NB4 (cell line): ENCODE measurements at regions not wholly inside any gene's neighbourhood (a gene's known extent, or its start where the extent isn't known, plus 50 kb on each side); places are given as distances from the start of the nearest gene placed in this dataset.

Source experiments
- POLR2A ChIP-seq: IDR thresholded peaks from 2 replicates; pipeline ENCODE4 v1.6.1; 2011; ENCODE audit warnings: mild to moderate bottlenecking; ENCODE audit not compliant: insufficient read length; ENCODE audit errors: extremely low read depth
- TF ChIP-seq, protein P1 (sequence below): IDR thresholded peaks from one replicate; pipeline ENCODE4 v1.5.1; 2012; ENCODE audit warnings: low read depth, low read length

GRCh38 chr1:38381256-38381655 is 334.7 kb upstream of the POU3F1 start:
- TF ChIP-seq POLR2A = no peak
- TF ChIP-seq, protein P1, sequence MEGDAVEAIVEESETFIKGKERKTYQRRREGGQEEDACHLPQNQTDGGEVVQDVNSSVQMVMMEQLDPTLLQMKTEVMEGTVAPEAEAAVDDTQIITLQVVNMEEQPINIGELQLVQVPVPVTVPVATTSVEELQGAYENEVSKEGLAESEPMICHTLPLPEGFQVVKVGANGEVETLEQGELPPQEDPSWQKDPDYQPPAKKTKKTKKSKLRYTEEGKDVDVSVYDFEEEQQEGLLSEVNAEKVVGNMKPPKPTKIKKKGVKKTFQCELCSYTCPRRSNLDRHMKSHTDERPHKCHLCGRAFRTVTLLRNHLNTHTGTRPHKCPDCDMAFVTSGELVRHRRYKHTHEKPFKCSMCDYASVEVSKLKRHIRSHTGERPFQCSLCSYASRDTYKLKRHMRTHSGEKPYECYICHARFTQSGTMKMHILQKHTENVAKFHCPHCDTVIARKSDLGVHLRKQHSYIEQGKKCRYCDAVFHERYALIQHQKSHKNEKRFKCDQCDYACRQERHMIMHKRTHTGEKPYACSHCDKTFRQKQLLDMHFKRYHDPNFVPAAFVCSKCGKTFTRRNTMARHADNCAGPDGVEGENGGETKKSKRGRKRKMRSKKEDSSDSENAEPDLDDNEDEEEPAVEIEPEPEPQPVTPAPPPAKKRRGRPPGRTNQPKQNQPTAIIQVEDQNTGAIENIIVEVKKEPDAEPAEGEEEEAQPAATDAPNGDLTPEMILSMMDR = no peak
